ENCODE measurements at regions not wholly inside any gene's neighbourhood (a gene's known extent, or its start where the extent isn't known, plus 50 kb on each side); places are given as distances from the start of the nearest gene placed in this dataset.

GRCh38 chr13:86729206-86729605, 930.0 kb upstream of the SLITRK6 start:
- H3K4me1 ChIP-seq, result no peaks in the 10 kb centered on the region
- intact Hi-C loops (cut with DNase I; ENCODE audit: low total_unique reads), result no loop called here
- H3K9me3 ChIP-seq, result peaks cover 0 to 17% (median 5%) of the 10 kb centered on the region in 4 donors
- DNase-seq, result no peak
- TF ChIP-seq CTCF (IDR thresholded peaks at IDR 0.05) (no peak), POLR2AphosphoS5 (IDR thresholded peaks at IDR 0.05) (no peak), EP300 (IDR thresholded peaks at IDR 0.05) (no peak), POLR2A (IDR thresholded peaks at IDR 0.05) (no peak)
- no peaks in the 10 kb centered on the region for H3K27me3 ChIP-seq
- no peak overlapping the region for H3K4me3 ChIP-seq
- H3K27ac ChIP-seq, result no peak overlapping the region
- 45 to 62% (median 56%) methylated on average over 2 of the region's 2 CpGs for WGBS, 5 donors
- no peaks in the 10 kb centered on the region for H3K36me3 ChIP-seq

GRCh38 chr13:86731987-86732386, 932.8 kb upstream of the SLITRK6 start:
- 94 to 100% (median 98%) methylated on average over 1 of the region's 1 CpG for WGBS, 5 donors
- intact Hi-C loops (cut with DNase I; ENCODE audit: low total_unique reads), result no loop called here

GRCh38 chr13:86737334-86737932, 933.7 kb upstream of the SLITRK5 start:
- Histone ChIP-seq H3K9me3 (peaks cover 0 to 18% (median 10%) of the 10 kb centered on the region in 4 donors), H3K4me1 (no peaks in the 10 kb centered on the region), H3K27me3 (no peaks in the 10 kb centered on the region), H3K27ac (no peak overlapping the region), H3K36me3 (no peaks in the 10 kb centered on the region), H3K4me3 (no peak overlapping the region)
- DNase-seq, result no peak
- TF ChIP-seq POLR2A (IDR thresholded peaks at IDR 0.05) (no peak), POLR2AphosphoS5 (IDR thresholded peaks at IDR 0.05) (no peak), EP300 (IDR thresholded peaks at IDR 0.05) (no peak), CTCF (IDR thresholded peaks at IDR 0.05) (no peak)
- 38 to 64% (median 59%) methylated on average over 1 of the region's 1 CpG for WGBS, 5 donors
- intact Hi-C loops (cut with DNase I; ENCODE audit: low total_unique reads), result no loop called here

More at GRCh38 chr13:86731987-86732386, 932.8 kb upstream of the SLITRK6 start:
- Histone ChIP-seq H3K27me3 (no peaks in the 10 kb centered on the region), H3K4me1 (no peaks in the 10 kb centered on the region), H3K36me3 (no peaks in the 10 kb centered on the region), H3K27ac (no peak overlapping the region), H3K9me3 (peaks cover 0 to 24% (median 11%) of the 10 kb centered on the region in 4 donors), H3K4me3 (no peak overlapping the region)
- DNase-seq, result no peak
- TF ChIP-seq POLR2AphosphoS5 (IDR thresholded peaks at IDR 0.05), result no peak
- TF ChIP-seq POLR2A (IDR thresholded peaks at IDR 0.05), result no peak
- no peak for TF ChIP-seq EP300 (IDR thresholded peaks at IDR 0.05)
- no peak for TF ChIP-seq CTCF (IDR thresholded peaks at IDR 0.05)

- WGBS, 5 donors, result 45 to 64% (median 58%) methylated on average over 2 of the region's 2 CpGs
- Histone ChIP-seq H3K27ac (no peak overlapping the region), H3K4me1 (no peaks in the 10 kb centered on the region), H3K27me3 (no peaks in the 10 kb centered on the region), H3K9me3 (peaks cover 0 to 7% (median 5%) of the 10 kb centered on the region in 4 donors), H3K4me3 (no peak overlapping the region), H3K36me3 (no peaks in the 10 kb centered on the region)
- DNase-seq, result no peak
- intact Hi-C loops (cut with DNase I; ENCODE audit: low total_unique reads), result no loop called here
- TF ChIP-seq EP300 (IDR thresholded peaks at IDR 0.05), result no peak
- no peak for TF ChIP-seq POLR2A (IDR thresholded peaks at IDR 0.05)
- TF ChIP-seq CTCF (IDR thresholded peaks at IDR 0.05), result no peak
- TF ChIP-seq POLR2AphosphoS5 (IDR thresholded peaks at IDR 0.05), result no peak
Observed at GRCh38 chr13:86741762-86742285, 929.3 kb upstream of the SLITRK5 start.

Measured in stomach (tissue), 8 donors.